Immature natural killer cell (primary cell): ENCODE measurements at regions not wholly inside any gene's neighbourhood (a gene's known extent, or its start where the extent isn't known, plus 50 kb on each side); places are given as distances from the start of the nearest gene placed in this dataset.
"Not testable (repeated sequence)": the region's sequence is repeated elsewhere in the genome, so short reads cannot be mapped to it uniquely, and the experiment has no call there.

ENCODE experiments used
- DNase-seq, 3 donors: peaks; one replicate each; pipeline ENCODE4 v3.0.0; 2022; ENCODE audit warnings: mixed read lengths in 1 of 3
- H3K27ac Mint-ChIP-seq, 6 donors: one replicate each; pipeline ENCODE4 v1.8.0; 2020; ENCODE audit warnings: mixed read lengths in 6 of 6, mild to moderate bottlenecking in 5 of 6, inconsistent platforms in 4 of 6, moderate library complexity in 3 of 6
- H3K27me3 Mint-ChIP-seq, 3 donors: one replicate each; pipeline ENCODE4 v1.8.0; 2020 to 2021; ENCODE audit warnings: low read depth in 3 of 3, mild to moderate bottlenecking in 3 of 3, mixed read lengths in 3 of 3, moderate library complexity in 3 of 3, inconsistent platforms in 1 of 3
- H3K36me3 Mint-ChIP-seq, 3 donors: one replicate each; pipeline ENCODE4 v1.8.0; 2020; ENCODE audit warnings: mixed read lengths in 3 of 3, inconsistent platforms in 2 of 3, mild to moderate bottlenecking in 2 of 3
- H3K4me1 Mint-ChIP-seq, 2 donors: one replicate each; pipeline ENCODE4 v1.8.0; 2020; ENCODE audit warnings: inconsistent platforms in 2 of 2, mild to moderate bottlenecking in 2 of 2, mixed read lengths in 2 of 2, moderate library complexity in 1 of 2
- H3K4me3 Mint-ChIP-seq, 5 donors: one replicate each; pipeline ENCODE4 v1.8.0; 2020; ENCODE audit warnings: mild to moderate bottlenecking in 5 of 5, mixed read lengths in 5 of 5, inconsistent platforms in 3 of 5, moderate library complexity in 3 of 5
- H3K9me3 Mint-ChIP-seq, 6 donors: one replicate each; pipeline ENCODE4 v1.8.0; 2020; ENCODE audit warnings: mild to moderate bottlenecking in 6 of 6, mixed read lengths in 6 of 6, inconsistent platforms in 4 of 6, moderate library complexity in 3 of 6

- peaks cover 0 to 4% (median 0%) of the 10 kb centered on the region in 3 donors for H3K36me3 Mint-ChIP-seq
- H3K4me3 Mint-ChIP-seq, result no peak overlapping the region
- H3K9me3 Mint-ChIP-seq, result peaks cover 0 to 39% (median 19%) of the 10 kb centered on the region in 6 donors
- H3K4me1 Mint-ChIP-seq, result no peaks in the 10 kb centered on the region
- no peak for DNase-seq
- no peaks in the 10 kb centered on the region for H3K27me3 Mint-ChIP-seq
- no peak overlapping the region for H3K27ac Mint-ChIP-seq
Measured at GRCh38 chr2:14053105-14053504, 579.4 kb upstream of the LRATD1 start.

DNA sequence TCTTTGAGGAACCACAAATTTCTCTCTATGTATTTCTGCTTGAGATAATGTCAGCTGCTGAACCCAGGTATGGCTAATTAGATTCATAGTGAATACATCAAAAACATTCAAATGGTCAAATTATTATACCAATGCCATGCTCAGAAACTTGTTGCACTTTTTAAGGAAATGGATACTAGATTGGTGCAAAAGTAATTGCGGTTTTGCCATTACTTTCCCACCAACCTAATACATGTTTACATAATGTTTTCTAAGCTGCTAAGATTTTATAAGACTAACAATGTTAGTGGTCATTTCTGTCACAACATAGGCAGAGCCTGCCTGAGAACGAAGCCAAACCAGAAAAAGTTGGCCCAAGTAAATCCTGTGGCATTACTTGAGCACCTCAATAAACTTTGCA lies 568.2 kb upstream of the LRATD1 start:
- Mint-ChIP-seq H3K36me3 (no peaks in the 10 kb centered on the region), H3K9me3 (peaks cover 1 to 23% (median 11%) of the 10 kb centered on the region in 6 donors), H3K27me3 (no peaks in the 10 kb centered on the region), H3K4me1 (no peaks in the 10 kb centered on the region), H3K27ac (no peak overlapping the region), H3K4me3 (no peak overlapping the region)
- no peak for DNase-seq

DNA sequence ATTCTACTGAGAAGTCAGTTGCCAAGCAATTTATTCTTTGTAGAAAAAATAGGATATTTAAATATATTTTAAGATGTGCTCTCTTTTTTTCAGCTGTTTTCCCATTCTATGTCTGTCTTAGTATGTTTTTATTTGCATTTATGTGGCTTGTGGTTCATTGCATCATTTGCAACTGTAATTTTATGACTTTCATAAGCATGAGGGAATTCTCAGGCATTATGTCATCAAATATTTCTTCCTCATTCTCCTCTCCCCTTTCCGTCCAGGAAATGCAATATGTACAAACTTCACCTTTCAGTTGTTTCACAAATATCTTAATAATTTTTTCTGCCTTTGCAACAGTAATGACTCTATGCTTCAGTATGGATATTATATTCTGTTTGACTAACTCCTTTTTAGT lies 560.2 kb upstream of the LRATD1 start:
- no peak overlapping the region for H3K27ac Mint-ChIP-seq
- H3K36me3 Mint-ChIP-seq, result no peaks in the 10 kb centered on the region
- H3K27me3 Mint-ChIP-seq, result no peaks in the 10 kb centered on the region
- DNase-seq, result no peak
- no peak overlapping the region for H3K4me3 Mint-ChIP-seq
- H3K4me1 Mint-ChIP-seq, result no peaks in the 10 kb centered on the region
- H3K9me3 Mint-ChIP-seq, result peaks cover 0 to 47% (median 19%) of the 10 kb centered on the region in 6 donors

DNA sequence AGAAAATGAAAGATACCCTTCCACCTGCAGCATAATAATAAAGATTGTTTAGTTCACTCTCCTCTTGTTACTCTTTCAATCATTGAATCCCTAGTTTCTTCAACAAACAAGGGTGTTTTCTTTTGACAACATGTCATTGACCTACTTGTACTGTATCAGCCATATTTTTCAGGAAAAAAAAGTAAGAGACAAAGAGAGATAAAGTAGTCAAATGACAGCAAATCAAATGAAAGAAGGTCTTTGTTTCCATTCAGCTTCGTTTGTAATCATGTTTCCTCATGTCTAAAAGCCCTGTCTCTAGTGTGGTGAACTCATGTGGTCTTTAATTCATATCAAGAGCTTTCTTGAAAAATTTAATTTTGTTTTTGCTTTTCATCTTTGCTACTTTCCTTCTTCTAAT lies 557.8 kb upstream of the LRATD1 start:
- Mint-ChIP-seq H3K27me3 (no peaks in the 10 kb centered on the region), H3K36me3 (no peaks in the 10 kb centered on the region), H3K27ac (no peak overlapping the region), H3K4me3 (no peak overlapping the region), H3K9me3 (peaks cover 0 to 54% (median 26%) of the 10 kb centered on the region in 6 donors), H3K4me1 (no peaks in the 10 kb centered on the region)
- DNase-seq, result no peak

GRCh38 chr2:14079576-14079975 lies 552.9 kb upstream of the LRATD1 start:
- H3K36me3 Mint-ChIP-seq, result no peaks in the 10 kb centered on the region
- peaks cover 0 to 3% (median 0%) of the 10 kb centered on the region in 3 donors for H3K27me3 Mint-ChIP-seq
- no peak overlapping the region for H3K27ac Mint-ChIP-seq
- no peak for DNase-seq
- no peak overlapping the region for H3K4me3 Mint-ChIP-seq
- H3K9me3 Mint-ChIP-seq, result peaks cover 10 to 55% (median 23%) of the 10 kb centered on the region in 6 donors
- no peaks in the 10 kb centered on the region for H3K4me1 Mint-ChIP-seq

- H3K36me3 Mint-ChIP-seq, result no peaks in the 10 kb centered on the region
- H3K27ac Mint-ChIP-seq, result no peak overlapping the region
- H3K27me3 Mint-ChIP-seq, result peaks cover 0 to 5% (median 3%) of the 10 kb centered on the region in 3 donors
- no peak overlapping the region for H3K4me3 Mint-ChIP-seq
- DNase-seq, result no peak
- H3K4me1 Mint-ChIP-seq, result no peaks in the 10 kb centered on the region
- H3K9me3 Mint-ChIP-seq, result peaks cover 20 to 56% (median 34%) of the 10 kb centered on the region in 6 donors
Measured at GRCh38 chr2:14081521-14081920, 551.0 kb upstream of the LRATD1 start.

GRCh38 chr2:14082640-14083039 lies 549.9 kb upstream of the LRATD1 start:
- DNase-seq, result no peak
- Mint-ChIP-seq H3K27ac (no peak overlapping the region), H3K4me1 (no peaks in the 10 kb centered on the region), H3K4me3 (no peak overlapping the region), H3K36me3 (no peaks in the 10 kb centered on the region), H3K27me3 (peaks cover 0 to 5% (median 3%) of the 10 kb centered on the region in 3 donors), H3K9me3 (peaks cover 16 to 54% (median 37%) of the 10 kb centered on the region in 6 donors)

DNA sequence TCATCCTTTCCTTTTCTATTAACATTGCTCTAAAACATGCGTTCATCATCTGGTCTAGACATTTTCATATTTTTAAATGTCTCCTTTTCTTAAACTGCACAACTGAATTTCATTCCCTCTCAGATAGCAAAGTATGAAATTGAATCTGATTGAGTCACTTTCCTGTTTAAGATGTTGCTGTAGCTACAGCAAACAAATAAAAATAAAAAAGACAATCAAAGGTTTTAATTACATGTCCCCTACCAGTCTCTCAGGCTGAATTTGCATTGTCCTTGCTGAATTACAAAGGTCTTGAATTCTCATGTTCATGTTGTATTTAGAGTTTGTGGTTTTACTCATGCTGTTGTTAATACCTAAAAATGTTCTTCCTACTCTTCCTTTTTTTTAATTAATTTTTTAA lies 537.9 kb upstream of the LRATD1 start:
- H3K4me3 Mint-ChIP-seq, result no peak overlapping the region
- no peaks in the 10 kb centered on the region for H3K4me1 Mint-ChIP-seq
- no peaks in the 10 kb centered on the region for H3K36me3 Mint-ChIP-seq
- no peak overlapping the region for H3K27ac Mint-ChIP-seq
- no peaks in the 10 kb centered on the region for H3K27me3 Mint-ChIP-seq
- DNase-seq, result no peak
- peaks cover 8 to 28% (median 17%) of the 10 kb centered on the region in 6 donors for H3K9me3 Mint-ChIP-seq

DNA sequence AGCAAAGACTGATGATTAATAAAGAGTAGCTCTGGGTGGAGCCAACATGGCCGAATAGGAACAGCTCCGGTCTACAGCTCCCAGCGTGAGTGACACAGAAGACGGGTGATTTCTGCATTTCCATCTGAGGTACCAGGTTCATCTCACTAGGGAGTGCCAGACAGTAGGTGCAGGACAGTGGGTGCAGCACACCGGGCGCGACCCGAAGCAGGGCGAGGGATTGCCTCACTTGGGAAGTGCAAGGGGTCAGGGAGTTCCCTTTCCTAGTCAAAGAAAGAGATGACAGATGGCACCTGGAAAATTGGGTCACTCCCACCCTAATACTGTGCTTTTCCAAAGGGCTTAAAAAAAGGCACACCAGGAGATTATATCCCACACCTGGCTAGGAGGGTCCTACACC lies 533.4 kb upstream of the LRATD1 start:
- not testable (repeated sequence) for H3K36me3 Mint-ChIP-seq, DNase-seq, H3K4me1 Mint-ChIP-seq, H3K27me3 Mint-ChIP-seq, H3K27ac Mint-ChIP-seq, H3K4me3 Mint-ChIP-seq
- peaks cover 13 to 27% (median 21%) of the 10 kb centered on the region in 6 donors for H3K9me3 Mint-ChIP-seq

- no peaks in the 10 kb centered on the region for H3K27me3 Mint-ChIP-seq
- H3K4me3 Mint-ChIP-seq, result no peak overlapping the region
- H3K9me3 Mint-ChIP-seq, result peaks cover 3 to 18% (median 10%) of the 10 kb centered on the region in 6 donors
- no peak overlapping the region for H3K27ac Mint-ChIP-seq
- no peak for DNase-seq
- no peaks in the 10 kb centered on the region for H3K4me1 Mint-ChIP-seq
- no peaks in the 10 kb centered on the region for H3K36me3 Mint-ChIP-seq
Measured at GRCh38 chr2:14114275-14114674, 518.2 kb upstream of the LRATD1 start.

DNA sequence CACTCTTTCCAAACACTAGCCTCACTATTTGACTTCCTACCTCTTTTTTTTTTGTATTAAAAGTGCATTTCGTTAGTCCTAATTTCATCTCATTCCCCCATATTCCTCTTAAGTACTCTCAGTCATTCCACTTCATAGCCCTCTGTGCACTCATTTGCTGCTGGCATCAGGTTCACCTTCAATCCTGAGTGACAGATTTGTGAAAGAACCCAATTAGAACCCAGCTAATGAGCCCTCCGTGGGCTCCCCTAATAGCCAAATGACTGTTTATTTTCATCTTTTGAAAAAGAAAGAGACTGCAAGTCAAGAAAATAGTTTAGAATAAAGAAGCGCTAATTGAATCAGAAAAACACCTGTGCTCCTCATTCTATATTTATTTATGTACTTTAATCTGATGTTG lies 512.1 kb upstream of the LRATD1 start:
- Mint-ChIP-seq H3K4me3 (no peak overlapping the region), H3K36me3 (no peaks in the 10 kb centered on the region), H3K27me3 (peaks cover 0 to 1% (median 0%) of the 10 kb centered on the region in 3 donors), H3K4me1 (no peaks in the 10 kb centered on the region), H3K9me3 (peaks cover 10 to 53% (median 16%) of the 10 kb centered on the region in 6 donors), H3K27ac (no peak overlapping the region)
- DNase-seq, result no peak

GRCh38 chr2:14123436-14124103 lies 508.9 kb upstream of the LRATD1 start:
- Mint-ChIP-seq H3K9me3 (peaks cover 13 to 62% (median 23%) of the 10 kb centered on the region in 6 donors), H3K27ac (no peak overlapping the region), H3K36me3 (no peaks in the 10 kb centered on the region), H3K27me3 (peaks cover 0 to 5% (median 2%) of the 10 kb centered on the region in 3 donors), H3K4me3 (no peak overlapping the region), H3K4me1 (no peaks in the 10 kb centered on the region)
- no peak for DNase-seq

GRCh38 chr2:14125624-14126293 lies 506.8 kb upstream of the LRATD1 start:
- Mint-ChIP-seq H3K36me3 (no peaks in the 10 kb centered on the region), H3K4me1 (no peaks in the 10 kb centered on the region)

GRCh38 chr2:14126846-14127245 lies 505.7 kb upstream of the LRATD1 start:
- Mint-ChIP-seq H3K36me3 (no peaks in the 10 kb centered on the region), H3K9me3 (peaks cover 11 to 52% (median 18%) of the 10 kb centered on the region in 6 donors), H3K27ac (no peak overlapping the region), H3K27me3 (peaks cover 0 to 5% (median 2%) of the 10 kb centered on the region in 3 donors), H3K4me3 (no peak overlapping the region), H3K4me1 (no peaks in the 10 kb centered on the region)
- DNase-seq, result no peak

More at GRCh38 chr2:14125624-14126293, 506.8 kb upstream of the LRATD1 start:
- H3K9me3 Mint-ChIP-seq, result peaks cover 13 to 57% (median 21%) of the 10 kb centered on the region in 6 donors
- no peak overlapping the region for H3K27ac Mint-ChIP-seq
- no peak for DNase-seq
- peaks cover 0 to 5% (median 2%) of the 10 kb centered on the region in 3 donors for H3K27me3 Mint-ChIP-seq
- H3K4me3 Mint-ChIP-seq, result no peak overlapping the region
